GM13976 (cell line): ENCODE measurements at regions not wholly inside any gene's neighbourhood (a gene's known extent, or its start where the extent isn't known, plus 50 kb on each side); places are given as distances from the start of the nearest gene placed in this dataset.

Experiments used
- DNase-seq: peaks from one replicate; pipeline ENCODE4 v3.0.0; 2012; ENCODE audit warnings: low spot score
- CTCF ChIP-seq: IDR thresholded peaks from 2 replicates; pipeline ENCODE4 v1.5.1; 2012; ENCODE audit warnings: borderline replicate concordance, mild to moderate bottlenecking; ENCODE audit not compliant: insufficient read depth; ENCODE audit errors: extremely low read depth, missing control alignments, control extremely low read depth
- in situ Hi-C: fragments of 300-500 bp; cut with MboI; formaldehyde crosslinking; loops from one replicate; pipeline ENCODE4 v1.12.0; 2022; ENCODE audit warnings: low sequenced_read_pairs, mixed read lengths, inconsistent platforms; ENCODE audit not compliant: unreplicated experiment

GRCh38 chrX:39773923-39774773, 323.6 kb downstream of the BCOR start:
- in situ Hi-C loops = no loop called here
- TF ChIP-seq CTCF = no peak
- DNase-seq = no peak

- no peak for TF ChIP-seq CTCF
- no peak for DNase-seq
- in situ Hi-C loops = no loop called here
Measured at GRCh38 chrX:39774774-39775328, 322.9 kb downstream of the BCOR start.

GRCh38 chrX:39777623-39778025, 320.1 kb downstream of the BCOR start:
- in situ Hi-C loops = no loop called here
- no peak for DNase-seq
- no peak for TF ChIP-seq CTCF

GRCh38 chrX:39779952-39780783, 317.6 kb downstream of the BCOR start:
- no peak for TF ChIP-seq CTCF
- no peak for DNase-seq
- in situ Hi-C loops = no loop called here

- no peak for TF ChIP-seq CTCF
- in situ Hi-C loops = no loop called here
- no peak for DNase-seq
Measured at GRCh38 chrX:39782276-39782675, 315.5 kb downstream of the BCOR start.

GRCh38 chrX:39787999-39788398, 309.8 kb downstream of the BCOR start:
- DNase-seq = no peak
- in situ Hi-C loops = no loop called here
- TF ChIP-seq CTCF = no peak
